Ishikawa (cell line): ENCODE measurements at regions not wholly inside any gene's neighbourhood (a gene's known extent, or its start where the extent isn't known, plus 50 kb on each side); places are given as distances from the start of the nearest gene placed in this dataset.

Experiments used
- CEBPB ChIP-seq: IDR thresholded peaks from 2 replicates; pipeline ENCODE4 v1.6.1; 2012
- CREB1 ChIP-seq: IDR thresholded peaks from 2 replicates; pipeline ENCODE4 v1.6.1; 2012; ENCODE audit warnings: low read depth
- EP300 ChIP-seq: IDR thresholded peaks from 2 replicates; pipeline ENCODE4 v1.6.1; 2012; ENCODE audit warnings: borderline replicate concordance
- FOXM1 ChIP-seq: IDR thresholded peaks from 2 replicates; pipeline ENCODE4 v1.6.1; 2012; ENCODE audit warnings: low read depth, borderline replicate concordance
- NFIC ChIP-seq: IDR thresholded peaks from 2 replicates; pipeline ENCODE4 v1.6.1; 2012
- RAD21 ChIP-seq: IDR thresholded peaks from 2 replicates; pipeline ENCODE4 v1.6.1; 2012; ENCODE audit warnings: low read depth
- TAF1 ChIP-seq: IDR thresholded peaks from 2 replicates; pipeline ENCODE4 v1.6.1; 2012; ENCODE audit warnings: low read depth, mild to moderate bottlenecking
- TCF12 ChIP-seq: IDR thresholded peaks from 2 replicates; pipeline ENCODE4 v1.6.1; 2012; ENCODE audit warnings: low read depth
- TEAD4 ChIP-seq: IDR thresholded peaks from 2 replicates; pipeline ENCODE4 v1.6.1; 2012
- YY1 ChIP-seq: IDR thresholded peaks from 2 replicates; pipeline ENCODE4 v1.6.1; 2012; ENCODE audit warnings: low read depth
- ZBTB7A ChIP-seq: IDR thresholded peaks from 2 replicates; pipeline ENCODE4 v1.6.1; 2012; ENCODE audit warnings: low read depth
- TF ChIP-seq, protein P1 (sequence below): IDR thresholded peaks from 2 replicates; pipeline ENCODE4 v1.6.1; 2012
- TF ChIP-seq, protein P2 (sequence below): IDR thresholded peaks from 2 replicates; pipeline ENCODE4 v1.6.1; 2012
- TF ChIP-seq, protein P3 (sequence below): IDR thresholded peaks from 2 replicates; pipeline ENCODE4 v1.6.1; 2012; ENCODE audit warnings: low read depth, mild to moderate bottlenecking

DNA sequence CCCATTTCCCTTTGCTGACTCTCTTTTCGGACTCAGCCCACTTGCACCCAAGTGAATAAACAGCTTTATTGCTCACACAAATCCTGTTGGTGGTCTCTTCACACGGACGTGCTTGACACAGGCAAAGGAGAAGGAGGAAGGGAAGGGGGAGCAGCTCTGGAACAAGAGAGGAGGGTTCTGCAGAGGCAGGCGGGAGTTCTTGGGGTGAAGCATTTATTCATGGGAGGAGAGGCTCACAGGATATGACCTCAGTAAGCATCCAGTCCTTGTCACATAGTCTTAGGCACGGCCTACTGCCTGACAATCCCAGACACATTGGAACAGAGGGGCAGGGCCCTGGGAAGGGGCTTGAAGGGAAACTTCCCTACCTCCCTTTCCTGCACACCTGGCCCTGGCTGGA is 171.7 kb upstream of the HS6ST1 start:
- no peak for TF ChIP-seq RAD21
- no peak for TF ChIP-seq YY1
- TF ChIP-seq TAF1: no peak
- TF ChIP-seq, protein P1, sequence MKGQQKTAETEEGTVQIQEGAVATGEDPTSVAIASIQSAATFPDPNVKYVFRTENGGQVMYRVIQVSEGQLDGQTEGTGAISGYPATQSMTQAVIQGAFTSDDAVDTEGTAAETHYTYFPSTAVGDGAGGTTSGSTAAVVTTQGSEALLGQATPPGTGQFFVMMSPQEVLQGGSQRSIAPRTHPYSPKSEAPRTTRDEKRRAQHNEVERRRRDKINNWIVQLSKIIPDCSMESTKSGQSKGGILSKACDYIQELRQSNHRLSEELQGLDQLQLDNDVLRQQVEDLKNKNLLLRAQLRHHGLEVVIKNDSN: no peak
- TF ChIP-seq, protein P2, sequence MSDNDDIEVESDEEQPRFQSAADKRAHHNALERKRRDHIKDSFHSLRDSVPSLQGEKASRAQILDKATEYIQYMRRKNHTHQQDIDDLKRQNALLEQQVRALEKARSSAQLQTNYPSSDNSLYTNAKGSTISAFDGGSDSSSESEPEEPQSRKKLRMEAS: no peak
- TF ChIP-seq ZBTB7A: no peak
- no peak for TF ChIP-seq NFIC
- TF ChIP-seq EP300: no peak
- no peak for TF ChIP-seq FOXM1
- no peak for TF ChIP-seq CEBPB
- TF ChIP-seq CREB1: no peak
- TF ChIP-seq, protein P3, sequence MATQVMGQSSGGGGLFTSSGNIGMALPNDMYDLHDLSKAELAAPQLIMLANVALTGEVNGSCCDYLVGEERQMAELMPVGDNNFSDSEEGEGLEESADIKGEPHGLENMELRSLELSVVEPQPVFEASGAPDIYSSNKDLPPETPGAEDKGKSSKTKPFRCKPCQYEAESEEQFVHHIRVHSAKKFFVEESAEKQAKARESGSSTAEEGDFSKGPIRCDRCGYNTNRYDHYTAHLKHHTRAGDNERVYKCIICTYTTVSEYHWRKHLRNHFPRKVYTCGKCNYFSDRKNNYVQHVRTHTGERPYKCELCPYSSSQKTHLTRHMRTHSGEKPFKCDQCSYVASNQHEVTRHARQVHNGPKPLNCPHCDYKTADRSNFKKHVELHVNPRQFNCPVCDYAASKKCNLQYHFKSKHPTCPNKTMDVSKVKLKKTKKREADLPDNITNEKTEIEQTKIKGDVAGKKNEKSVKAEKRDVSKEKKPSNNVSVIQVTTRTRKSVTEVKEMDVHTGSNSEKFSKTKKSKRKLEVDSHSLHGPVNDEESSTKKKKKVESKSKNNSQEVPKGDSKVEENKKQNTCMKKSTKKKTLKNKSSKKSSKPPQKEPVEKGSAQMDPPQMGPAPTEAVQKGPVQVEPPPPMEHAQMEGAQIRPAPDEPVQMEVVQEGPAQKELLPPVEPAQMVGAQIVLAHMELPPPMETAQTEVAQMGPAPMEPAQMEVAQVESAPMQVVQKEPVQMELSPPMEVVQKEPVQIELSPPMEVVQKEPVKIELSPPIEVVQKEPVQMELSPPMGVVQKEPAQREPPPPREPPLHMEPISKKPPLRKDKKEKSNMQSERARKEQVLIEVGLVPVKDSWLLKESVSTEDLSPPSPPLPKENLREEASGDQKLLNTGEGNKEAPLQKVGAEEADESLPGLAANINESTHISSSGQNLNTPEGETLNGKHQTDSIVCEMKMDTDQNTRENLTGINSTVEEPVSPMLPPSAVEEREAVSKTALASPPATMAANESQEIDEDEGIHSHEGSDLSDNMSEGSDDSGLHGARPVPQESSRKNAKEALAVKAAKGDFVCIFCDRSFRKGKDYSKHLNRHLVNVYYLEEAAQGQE: no peak
- TF ChIP-seq TEAD4: no peak
- TF ChIP-seq TCF12: no peak
